ENCODE measurements at regions not wholly inside any gene's neighbourhood (a gene's known extent, or its start where the extent isn't known, plus 50 kb on each side); places are given as distances from the start of the nearest gene placed in this dataset.
A peak's percentile ranks its signal among the peaks of the same experiment; 100 is the strongest.

- H3K27ac ChIP-seq (ENCODE audit: low read length), result no peak overlapping the region
- H3K36me3 ChIP-seq (ENCODE audit: control insufficient read depth, insufficient read depth, low read length), result no peaks in the 10 kb centered on the region
- H3K4me3 ChIP-seq (ENCODE audit: low read length), result no peak overlapping the region
- no CpG with 5 or more reads among the region's 1 CpG for WGBS (ENCODE audit: insufficient coverage, low lambda C conversion rate)
- no peaks in the 10 kb centered on the region for H3K9me3 ChIP-seq (ENCODE audit: control insufficient read depth, low read depth, low read length)
- no peaks in the 10 kb centered on the region for H3K27me3 ChIP-seq (ENCODE audit: control insufficient read depth, insufficient read depth, low read length)
- no peaks in the 10 kb centered on the region for H3K4me1 ChIP-seq (ENCODE audit: control insufficient read depth, insufficient read depth, low read length)
- DNase-seq, result no peak
Measured at GRCh38 chr13:65560936-65561335, 1669.2 kb downstream of the PCDH9 start.

GRCh38 chr13:65555962-65556361, 1674.2 kb downstream of the PCDH9 start:
- WGBS (ENCODE audit: insufficient coverage, low lambda C conversion rate), result 100% methylated on average over 1 of the region's 2 CpGs
- no peaks in the 10 kb centered on the region for H3K9me3 ChIP-seq (ENCODE audit: control insufficient read depth, low read depth, low read length)
- H3K36me3 ChIP-seq (ENCODE audit: control insufficient read depth, insufficient read depth, low read length), result no peaks in the 10 kb centered on the region
- no peak overlapping the region for H3K27ac ChIP-seq (ENCODE audit: low read length)
- peak in 1 of 2 donors; percentile 1 for DNase-seq
- no peaks in the 10 kb centered on the region for H3K4me1 ChIP-seq (ENCODE audit: control insufficient read depth, insufficient read depth, low read length)
- H3K4me3 ChIP-seq (ENCODE audit: low read length), result no peak overlapping the region
- no peaks in the 10 kb centered on the region for H3K27me3 ChIP-seq (ENCODE audit: control insufficient read depth, insufficient read depth, low read length)

- no peaks in the 10 kb centered on the region for H3K36me3 ChIP-seq (ENCODE audit: control insufficient read depth, insufficient read depth, low read length)
- H3K4me3 ChIP-seq (ENCODE audit: low read length), result no peak overlapping the region
- H3K27me3 ChIP-seq (ENCODE audit: control insufficient read depth, insufficient read depth, low read length), result no peaks in the 10 kb centered on the region
- H3K9me3 ChIP-seq (ENCODE audit: control insufficient read depth, low read depth, low read length), result no peaks in the 10 kb centered on the region
- no peak overlapping the region for H3K27ac ChIP-seq (ENCODE audit: low read length)
- WGBS (ENCODE audit: insufficient coverage, low lambda C conversion rate), result no CpG with 5 or more reads among the region's 5 CpGs
- no peaks in the 10 kb centered on the region for H3K4me1 ChIP-seq (ENCODE audit: control insufficient read depth, insufficient read depth, low read length)
- DNase-seq, result no peak
Measured at GRCh38 chr13:65553096-65553727, 1676.9 kb downstream of the PCDH9 start.

GRCh38 chr13:65551208-65551607, 1678.9 kb downstream of the PCDH9 start:
- Histone ChIP-seq H3K4me3 (ENCODE audit: low read length) (no peak overlapping the region), H3K27me3 (ENCODE audit: control insufficient read depth, insufficient read depth, low read length) (no peaks in the 10 kb centered on the region), H3K27ac (ENCODE audit: low read length) (no peak overlapping the region), H3K9me3 (ENCODE audit: control insufficient read depth, low read depth, low read length) (no peaks in the 10 kb centered on the region), H3K36me3 (ENCODE audit: control insufficient read depth, insufficient read depth, low read length) (no peaks in the 10 kb centered on the region), H3K4me1 (ENCODE audit: control insufficient read depth, insufficient read depth, low read length) (no peaks in the 10 kb centered on the region)
- no peak for DNase-seq

- Histone ChIP-seq H3K4me1 (ENCODE audit: control insufficient read depth, insufficient read depth, low read length) (no peaks in the 10 kb centered on the region), H3K36me3 (ENCODE audit: control insufficient read depth, insufficient read depth, low read length) (no peaks in the 10 kb centered on the region), H3K4me3 (ENCODE audit: low read length) (no peak overlapping the region), H3K27me3 (ENCODE audit: control insufficient read depth, insufficient read depth, low read length) (no peaks in the 10 kb centered on the region), H3K9me3 (ENCODE audit: control insufficient read depth, low read depth, low read length) (peaks cover 4% of the 10 kb centered on the region), H3K27ac (ENCODE audit: low read length) (no peak overlapping the region)
- WGBS (ENCODE audit: insufficient coverage, low lambda C conversion rate), result 83% methylated on average over 1 of the region's 3 CpGs
- DNase-seq, result no peak
Measured at GRCh38 chr13:65540175-65540574, 1690.0 kb downstream of the PCDH9 start.

GRCh38 chr13:65535370-65535769, 1694.8 kb downstream of the PCDH9 start:
- Histone ChIP-seq H3K9me3 (ENCODE audit: control insufficient read depth, low read depth, low read length) (peaks cover 4% of the 10 kb centered on the region), H3K4me3 (ENCODE audit: low read length) (no peak overlapping the region), H3K4me1 (ENCODE audit: control insufficient read depth, insufficient read depth, low read length) (no peaks in the 10 kb centered on the region), H3K27ac (ENCODE audit: low read length) (no peak overlapping the region), H3K27me3 (ENCODE audit: control insufficient read depth, insufficient read depth, low read length) (no peaks in the 10 kb centered on the region), H3K36me3 (ENCODE audit: control insufficient read depth, insufficient read depth, low read length) (no peaks in the 10 kb centered on the region)
- no peak for DNase-seq
- 100% methylated on average over 1 of the region's 1 CpG for WGBS (ENCODE audit: insufficient coverage, low lambda C conversion rate)

GRCh38 chr13:65532231-65532630, 1697.9 kb downstream of the PCDH9 start:
- H3K36me3 ChIP-seq (ENCODE audit: control insufficient read depth, insufficient read depth, low read length), result no peaks in the 10 kb centered on the region
- H3K27me3 ChIP-seq (ENCODE audit: control insufficient read depth, insufficient read depth, low read length), result no peaks in the 10 kb centered on the region
- no peaks in the 10 kb centered on the region for H3K4me1 ChIP-seq (ENCODE audit: control insufficient read depth, insufficient read depth, low read length)
- DNase-seq, result no peak
- 17% methylated on average over 1 of the region's 4 CpGs for WGBS (ENCODE audit: insufficient coverage, low lambda C conversion rate)
- H3K4me3 ChIP-seq (ENCODE audit: low read length), result no peak overlapping the region
- H3K27ac ChIP-seq (ENCODE audit: low read length), result no peak overlapping the region
- H3K9me3 ChIP-seq (ENCODE audit: control insufficient read depth, low read depth, low read length), result no peaks in the 10 kb centered on the region

GRCh38 chr13:65530688-65531087, 1699.4 kb downstream of the PCDH9 start:
- 100% methylated on average over 1 of the region's 2 CpGs for WGBS (ENCODE audit: insufficient coverage, low lambda C conversion rate)
- Histone ChIP-seq H3K9me3 (ENCODE audit: control insufficient read depth, low read depth, low read length) (no peaks in the 10 kb centered on the region), H3K27ac (ENCODE audit: low read length) (no peak overlapping the region), H3K36me3 (ENCODE audit: control insufficient read depth, insufficient read depth, low read length) (no peaks in the 10 kb centered on the region), H3K4me3 (ENCODE audit: low read length) (no peak overlapping the region), H3K4me1 (ENCODE audit: control insufficient read depth, insufficient read depth, low read length) (no peaks in the 10 kb centered on the region), H3K27me3 (ENCODE audit: control insufficient read depth, insufficient read depth, low read length) (no peaks in the 10 kb centered on the region)
- no peak for DNase-seq

- WGBS (ENCODE audit: insufficient coverage, low lambda C conversion rate), result 42% methylated on average over 2 of the region's 4 CpGs
- Histone ChIP-seq H3K27me3 (ENCODE audit: control insufficient read depth, insufficient read depth, low read length) (no peaks in the 10 kb centered on the region), H3K9me3 (ENCODE audit: control insufficient read depth, low read depth, low read length) (no peaks in the 10 kb centered on the region), H3K27ac (ENCODE audit: low read length) (no peak overlapping the region), H3K4me3 (ENCODE audit: low read length) (no peak overlapping the region), H3K4me1 (ENCODE audit: control insufficient read depth, insufficient read depth, low read length) (no peaks in the 10 kb centered on the region), H3K36me3 (ENCODE audit: control insufficient read depth, insufficient read depth, low read length) (no peaks in the 10 kb centered on the region)
- DNase-seq, result no peak
Measured at GRCh38 chr13:65529541-65529940, 1700.6 kb downstream of the PCDH9 start.

- Histone ChIP-seq H3K27ac (ENCODE audit: low read length) (no peak overlapping the region), H3K9me3 (ENCODE audit: control insufficient read depth, low read depth, low read length) (no peaks in the 10 kb centered on the region), H3K27me3 (ENCODE audit: control insufficient read depth, insufficient read depth, low read length) (no peaks in the 10 kb centered on the region), H3K4me3 (ENCODE audit: low read length) (no peak overlapping the region), H3K36me3 (ENCODE audit: control insufficient read depth, insufficient read depth, low read length) (no peaks in the 10 kb centered on the region), H3K4me1 (ENCODE audit: control insufficient read depth, insufficient read depth, low read length) (no peaks in the 10 kb centered on the region)
- no peak for DNase-seq
Measured at GRCh38 chr13:65508745-65509144, 1721.4 kb downstream of the PCDH9 start.

- Histone ChIP-seq H3K4me1 (ENCODE audit: control insufficient read depth, insufficient read depth, low read length) (no peaks in the 10 kb centered on the region), H3K27ac (ENCODE audit: low read length) (no peak overlapping the region)
Measured at GRCh38 chr13:65508338-65508737, 1721.8 kb downstream of the PCDH9 start.

More at GRCh38 chr13:65508338-65508737, 1721.8 kb downstream of the PCDH9 start:
- no peak overlapping the region for H3K4me3 ChIP-seq (ENCODE audit: low read length)
- no peaks in the 10 kb centered on the region for H3K9me3 ChIP-seq (ENCODE audit: control insufficient read depth, low read depth, low read length)
- no peak for DNase-seq
- H3K27me3 ChIP-seq (ENCODE audit: control insufficient read depth, insufficient read depth, low read length), result no peaks in the 10 kb centered on the region
- H3K36me3 ChIP-seq (ENCODE audit: control insufficient read depth, insufficient read depth, low read length), result no peaks in the 10 kb centered on the region
